Endothelial cell of umbilical vein (primary cell): ENCODE measurements at regions not wholly inside any gene's neighbourhood (a gene's known extent, or its start where the extent isn't known, plus 50 kb on each side); places are given as distances from the start of the nearest gene placed in this dataset.
A peak's percentile ranks its signal among the peaks of the same experiment; 100 is the strongest.
"Not testable (repeated sequence)": the region's sequence is repeated elsewhere in the genome, so short reads cannot be mapped to it uniquely, and the experiment has no call there.

ENCODE experiments used
- BruUV-seq: library from RNA; stranded (reverse); fragments of 400-500 nt; replicated peaks from 2 replicates; lab custom pipeline; 2021; lab: Mats Ljungman, UMichigan
- CTCF ChIA-PET: fragments of 300-600, 350-600 bp; sonication (Branson Sonifier 250); formaldehyde crosslinking; loops from one replicate; lab custom pipeline; 2021; ENCODE audit warnings: antibody characterized with exemption, inconsistent platforms; lab: Charles Lee
- POLR2A ChIA-PET: fragments of 300-600, 350-600 bp; sonication (Branson Sonifier 250); formaldehyde crosslinking; loops from one replicate; lab custom pipeline; 2021; ENCODE audit warnings: antibody characterized with exemption, inconsistent platforms; lab: Charles Lee
- DNase-seq: peaks from one replicate; pipeline ENCODE4 v3.0.0-alpha.2; 2011; ENCODE audit warnings: low read depth, low spot score
- FAIRE-seq: peaks from 2 replicates; lab custom pipeline; 2011; peaks lifted over from hg19 to GRCh38; lab: Jason Lieb, UNC
- H2AFZ ChIP-seq: 2 replicates; pipeline ENCODE4 v1.6.0; 2012; ENCODE audit warnings: low read depth, low read length, control low read depth, inconsistent platforms
- H3K27ac ChIP-seq: 2 replicates; pipeline ENCODE4 v1.5.1; 2011; ENCODE audit warnings: low read depth, mild to moderate bottlenecking, control low read depth, low read length, moderate library complexity; ENCODE audit not compliant: insufficient read depth
- H3K27me3 ChIP-seq, 2 experiments: 2 replicates each; pipeline versions ENCODE4 v1.6.0 to v1.6.1; 2011; ENCODE audit warnings: low read length in 2 of 2, mixed read lengths in 1 of 2; ENCODE audit not compliant: control insufficient read depth in 2 of 2, insufficient read depth in 2 of 2
- H3K36me3 ChIP-seq, 2 experiments: 2 replicates in 1 of 2; 3 replicates in 1 of 2; pipeline ENCODE4 v1.5.1; 2011; ENCODE audit warnings: low read length in 2 of 2, mild to moderate bottlenecking in 1 of 2, moderate library complexity in 1 of 2; ENCODE audit not compliant: control insufficient read depth in 2 of 2, insufficient read depth in 2 of 2; ENCODE audit errors: extremely low read depth in 1 of 2
- H3K4me1 ChIP-seq: 3 replicates; pipeline ENCODE4 v1.5.1; 2011; ENCODE audit warnings: mild to moderate bottlenecking, low read length; ENCODE audit not compliant: control insufficient read depth, insufficient read depth; ENCODE audit errors: extremely low read depth
- H3K4me2 ChIP-seq: 2 replicates; pipeline ENCODE4 v1.6.1; 2011; ENCODE audit warnings: low read length, control low read depth, mixed read lengths; ENCODE audit not compliant: insufficient read depth
- H3K4me3 ChIP-seq, 3 experiments: fragments of 200-600 bp in 1 of 3; sonication (generic), shearing (Covaris generic) in 1 of 3; replicated peaks in 1 of 3; 2 replicates each; pipeline ENCODE4 v1.5.1; 2011 to 2016; ENCODE audit warnings: control low read depth in 3 of 3, low read length in 3 of 3, mild to moderate bottlenecking in 2 of 3, inconsistent platforms in 1 of 3, low read depth in 1 of 3, moderate library complexity in 1 of 3; ENCODE audit not compliant: insufficient read depth in 1 of 3
- H3K79me2 ChIP-seq: 2 replicates; pipeline ENCODE4 v1.6.0; 2012; ENCODE audit warnings: low read length, inconsistent platforms; ENCODE audit not compliant: control insufficient read depth, insufficient read depth
- H3K9ac ChIP-seq: replicated peaks from 2 replicates; pipeline ENCODE3; 2011; ENCODE audit warnings: low read length, control low read depth; ENCODE audit not compliant: insufficient read depth; ENCODE audit errors: extremely low read depth
- H3K9me1 ChIP-seq: replicated peaks from 3 replicates; pipeline ENCODE4 v1.6.0; 2011; ENCODE audit warnings: mild to moderate bottlenecking, low read length; ENCODE audit not compliant: control insufficient read depth, insufficient read depth; ENCODE audit errors: extremely low read depth
- H3K9me3 ChIP-seq: replicated peaks from 2 replicates; pipeline ENCODE4 v1.5.1; 2012; ENCODE audit warnings: low read length, inconsistent platforms; ENCODE audit not compliant: control insufficient read depth, insufficient read depth
- H4K20me1 ChIP-seq: replicated peaks from 2 replicates; pipeline ENCODE3; 2011; ENCODE audit warnings: mild to moderate bottlenecking, low read length; ENCODE audit not compliant: control insufficient read depth, insufficient read depth; ENCODE audit errors: extremely low read depth
- dilution Hi-C: fragments of 300-500 bp; cut with MboI; formaldehyde crosslinking; loops from one replicate; pipeline ENCODE4 v1.15.0; 2019; ENCODE audit warnings: low sequenced_read_pairs; ENCODE audit not compliant: extremely low pct_ligation_motif_present
- intact Hi-C: fragments of 100-400 bp; cut with micrococcal nuclease; formaldehyde crosslinking; loops from one replicate; pipeline ENCODE4 v1.10.0; 2022
- TF ChIP-seq, protein P1 (sequence below), 2 donors: IDR thresholded peaks; 1 replicate in 1 of 2; 2 replicates in 1 of 2; pipeline ENCODE4 v1.5.1; 2011; ENCODE audit warnings: low read length in 2 of 2, mild to moderate bottlenecking in 2 of 2, moderate library complexity in 2 of 2, control low read depth in 1 of 2, inconsistent platforms in 1 of 2, low read depth in 1 of 2; ENCODE audit not compliant: insufficient read depth in 1 of 2; ENCODE audit errors: extremely low read depth in 1 of 2

DNA sequence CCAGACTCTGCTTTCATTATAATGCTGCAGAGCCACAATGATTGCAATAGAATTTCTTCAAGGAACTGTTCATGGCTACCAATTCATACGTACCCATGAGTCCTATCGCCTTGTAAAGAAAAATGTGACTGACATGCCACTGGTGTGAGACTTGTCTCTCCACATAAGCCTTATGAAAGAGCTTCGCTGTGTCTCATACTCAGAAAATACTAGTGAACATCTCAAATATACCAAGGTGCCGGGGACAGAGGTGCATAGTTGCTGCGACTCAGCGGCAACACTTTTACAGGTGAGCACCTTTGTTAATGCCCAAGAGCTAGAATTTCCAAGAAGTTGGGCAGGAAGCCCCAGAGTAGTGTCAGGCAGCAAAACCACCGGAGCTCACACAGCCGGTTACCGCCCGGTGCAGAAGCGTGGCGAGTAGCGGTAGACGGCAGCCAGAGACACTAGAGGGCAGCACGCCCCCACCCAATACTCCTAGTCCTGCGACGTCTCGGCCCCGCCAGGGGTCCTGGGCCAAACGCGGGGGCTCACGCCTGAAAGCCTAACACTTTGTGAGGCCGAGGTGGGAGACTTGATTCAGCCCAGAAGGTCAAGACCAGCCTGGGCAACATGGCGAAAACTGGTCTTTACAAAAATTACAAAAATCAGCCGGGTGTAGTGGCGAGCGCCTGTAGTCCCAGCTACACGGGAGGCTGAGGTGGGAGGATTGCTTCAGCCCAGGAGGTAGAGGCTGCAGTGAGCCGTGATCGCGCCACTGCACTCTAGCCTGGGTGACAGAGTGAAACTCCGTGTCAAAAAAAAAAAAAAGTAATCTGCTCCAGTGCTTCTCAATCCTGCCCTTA, 50.5 kb upstream of the CCL21 start:
- H3K4me3 ChIP-seq, H3K27ac ChIP-seq, H3K79me2 ChIP-seq, H3K9me1 ChIP-seq, H4K20me1 ChIP-seq, BruUV-seq, H2AFZ ChIP-seq, dilution Hi-C loops, H3K9me3 ChIP-seq, H3K9ac ChIP-seq, H3K36me3 ChIP-seq, POLR2A ChIA-PET, H3K27me3 ChIP-seq, H3K4me2 ChIP-seq, H3K4me1 ChIP-seq: not testable (repeated sequence)
- DNase-seq (peak; percentile 35), FAIRE-seq (peak; percentile 67)
- intact Hi-C loops = loop anchor here (5.0 kb wide), 1 partner anchor 717 kb away; no protein-coding TSS in a partner anchor
- CTCF ChIA-PET = interaction anchor here (0.6 to 3.8 kb wide), 30 partner anchors 11 to 793 kb away, joined by 3 to 34 read pairs (median 5); partner anchors contain the start of genes PIGO and STOML2
- TF ChIP-seq, protein P1, sequence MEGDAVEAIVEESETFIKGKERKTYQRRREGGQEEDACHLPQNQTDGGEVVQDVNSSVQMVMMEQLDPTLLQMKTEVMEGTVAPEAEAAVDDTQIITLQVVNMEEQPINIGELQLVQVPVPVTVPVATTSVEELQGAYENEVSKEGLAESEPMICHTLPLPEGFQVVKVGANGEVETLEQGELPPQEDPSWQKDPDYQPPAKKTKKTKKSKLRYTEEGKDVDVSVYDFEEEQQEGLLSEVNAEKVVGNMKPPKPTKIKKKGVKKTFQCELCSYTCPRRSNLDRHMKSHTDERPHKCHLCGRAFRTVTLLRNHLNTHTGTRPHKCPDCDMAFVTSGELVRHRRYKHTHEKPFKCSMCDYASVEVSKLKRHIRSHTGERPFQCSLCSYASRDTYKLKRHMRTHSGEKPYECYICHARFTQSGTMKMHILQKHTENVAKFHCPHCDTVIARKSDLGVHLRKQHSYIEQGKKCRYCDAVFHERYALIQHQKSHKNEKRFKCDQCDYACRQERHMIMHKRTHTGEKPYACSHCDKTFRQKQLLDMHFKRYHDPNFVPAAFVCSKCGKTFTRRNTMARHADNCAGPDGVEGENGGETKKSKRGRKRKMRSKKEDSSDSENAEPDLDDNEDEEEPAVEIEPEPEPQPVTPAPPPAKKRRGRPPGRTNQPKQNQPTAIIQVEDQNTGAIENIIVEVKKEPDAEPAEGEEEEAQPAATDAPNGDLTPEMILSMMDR (IDR thresholded peaks at IDR 0.05; ENCODE audit: extremely low read depth in 1 of 2, insufficient read depth in 1 of 2, low read depth in 1 of 2, low read length in 2 of 2) = peak; percentile 57 to 81
